ENCODE measurements at regions not wholly inside any gene's neighbourhood (a gene's known extent, or its start where the extent isn't known, plus 50 kb on each side); places are given as distances from the start of the nearest gene placed in this dataset.

DNA sequence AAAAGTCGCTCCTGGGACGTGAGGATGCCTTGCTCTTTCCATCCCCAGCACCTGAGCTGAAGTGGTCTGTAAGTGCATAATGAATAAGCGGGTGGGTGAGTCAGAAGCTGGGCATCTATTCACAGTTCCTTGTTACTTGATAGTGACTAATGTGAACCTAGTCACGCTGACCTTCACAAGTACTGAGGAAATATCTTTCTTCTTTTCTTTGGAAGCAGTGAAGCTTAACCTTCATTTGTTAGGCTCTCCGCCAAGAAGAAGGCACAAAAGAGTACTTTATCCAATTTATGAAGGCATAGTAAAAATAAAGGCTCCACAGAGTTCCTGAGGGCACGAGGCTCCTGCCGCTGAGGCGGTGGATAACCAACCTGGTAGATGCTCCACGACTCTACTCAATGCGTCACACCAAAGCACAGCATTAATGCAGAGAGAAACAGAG is 475.7 kb upstream of the SLIT2 start:
- no peak for DNase-seq

GRCh38 chr4:19774690-19775256 is 476.9 kb upstream of the SLIT2 start:
- no peak for DNase-seq

GRCh38 chr4:19772581-19772980 is 479.1 kb upstream of the SLIT2 start:
- no peak for DNase-seq

DNA sequence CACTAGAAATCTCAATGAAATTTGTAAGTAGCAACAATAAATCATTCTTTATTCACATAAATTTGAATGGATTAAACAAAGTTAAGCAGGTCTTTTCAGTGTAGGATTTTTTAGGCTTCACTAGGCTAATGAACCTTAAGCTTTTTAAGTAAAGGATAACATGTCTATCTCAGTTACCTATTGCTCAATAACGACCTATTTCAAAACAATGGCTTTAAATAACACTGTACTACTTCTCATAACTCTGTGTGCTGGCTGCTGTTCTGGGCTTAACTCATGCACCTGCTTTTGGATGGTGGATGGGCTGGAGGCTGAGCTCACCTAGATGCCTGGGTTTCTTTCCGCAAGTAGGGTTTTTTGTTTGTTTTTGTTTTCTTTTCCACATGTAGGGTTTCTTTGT is 495.0 kb upstream of the SLIT2 start:
- DNase-seq = no peak

- no peak for DNase-seq
Observed at GRCh38 chr4:19752599-19752998, 499.1 kb upstream of the SLIT2 start.

GRCh38 chr4:19748519-19749479 is 502.9 kb upstream of the SLIT2 start:
- no peak for DNase-seq

- DNase-seq = no peak
Observed at GRCh38 chr4:19746377-19746776, 505.3 kb upstream of the SLIT2 start.

- no peak for DNase-seq
Observed at GRCh38 chr4:19743115-19743638, 508.5 kb upstream of the SLIT2 start.

DNA sequence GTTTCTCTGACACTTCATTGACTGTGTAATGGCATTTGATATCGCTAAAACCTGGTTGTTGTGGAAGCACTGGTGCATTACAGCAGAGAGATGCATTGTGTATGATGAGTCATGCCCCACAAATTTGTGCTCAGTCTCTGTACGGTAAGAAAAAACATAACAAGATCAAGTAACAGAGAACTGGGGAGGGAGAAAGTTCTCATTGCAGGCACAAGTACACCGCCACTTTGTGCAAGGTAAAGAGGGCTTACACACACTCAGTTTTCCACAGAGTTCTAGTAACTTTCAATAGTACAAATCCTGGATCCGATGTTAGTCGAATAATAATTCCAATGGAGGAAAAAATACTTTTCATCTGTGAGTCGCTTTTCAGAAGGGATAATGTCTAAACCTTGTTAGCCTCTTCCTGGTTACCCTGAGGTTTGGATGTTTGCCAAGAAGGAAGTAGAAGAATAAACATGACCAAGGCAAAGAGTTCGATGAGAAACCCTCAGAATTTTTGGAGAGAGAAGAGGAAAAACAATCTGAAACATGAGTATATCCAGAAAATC is 512.5 kb upstream of the SLIT2 start:
- no peak for DNase-seq

DNA sequence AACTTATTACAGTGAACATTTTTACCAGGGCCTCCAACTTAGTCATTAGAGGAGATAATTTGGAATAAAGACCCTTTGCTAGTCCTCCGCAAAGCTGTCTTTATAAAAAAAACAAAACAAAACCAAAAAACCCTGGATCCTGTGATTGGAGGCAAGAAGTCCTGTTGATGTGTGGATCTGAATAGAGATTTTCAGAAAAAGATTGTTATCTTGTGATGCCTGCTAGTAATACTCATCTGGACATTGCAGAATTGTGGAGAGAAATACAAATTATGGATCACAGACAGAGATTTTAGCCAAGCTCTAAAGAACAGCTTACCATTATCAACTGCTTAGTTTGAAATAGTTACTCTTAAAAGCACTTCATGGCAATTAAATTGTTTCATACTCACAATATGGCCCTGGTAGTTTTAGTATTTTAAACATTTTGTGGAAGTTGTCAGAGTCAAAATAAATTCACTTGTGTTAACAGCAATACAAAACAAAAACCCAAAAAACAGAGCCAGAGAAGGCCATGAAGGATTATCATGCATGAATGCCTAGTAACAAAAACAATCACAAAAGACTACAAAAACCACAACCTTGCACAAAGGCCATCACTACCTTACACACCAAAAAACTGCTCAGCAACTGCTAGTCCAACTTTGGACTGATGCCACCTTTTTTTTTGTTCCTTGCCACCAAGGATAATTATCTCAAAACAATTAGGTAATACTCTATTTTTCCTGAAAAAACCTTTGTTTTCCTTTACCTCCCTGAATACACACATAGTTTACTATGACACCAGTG is 514.5 kb upstream of the SLIT2 start:
- no peak for DNase-seq

- DNase-seq = no peak
Observed at GRCh38 chr4:19735012-19735411, 516.7 kb upstream of the SLIT2 start.

DNA sequence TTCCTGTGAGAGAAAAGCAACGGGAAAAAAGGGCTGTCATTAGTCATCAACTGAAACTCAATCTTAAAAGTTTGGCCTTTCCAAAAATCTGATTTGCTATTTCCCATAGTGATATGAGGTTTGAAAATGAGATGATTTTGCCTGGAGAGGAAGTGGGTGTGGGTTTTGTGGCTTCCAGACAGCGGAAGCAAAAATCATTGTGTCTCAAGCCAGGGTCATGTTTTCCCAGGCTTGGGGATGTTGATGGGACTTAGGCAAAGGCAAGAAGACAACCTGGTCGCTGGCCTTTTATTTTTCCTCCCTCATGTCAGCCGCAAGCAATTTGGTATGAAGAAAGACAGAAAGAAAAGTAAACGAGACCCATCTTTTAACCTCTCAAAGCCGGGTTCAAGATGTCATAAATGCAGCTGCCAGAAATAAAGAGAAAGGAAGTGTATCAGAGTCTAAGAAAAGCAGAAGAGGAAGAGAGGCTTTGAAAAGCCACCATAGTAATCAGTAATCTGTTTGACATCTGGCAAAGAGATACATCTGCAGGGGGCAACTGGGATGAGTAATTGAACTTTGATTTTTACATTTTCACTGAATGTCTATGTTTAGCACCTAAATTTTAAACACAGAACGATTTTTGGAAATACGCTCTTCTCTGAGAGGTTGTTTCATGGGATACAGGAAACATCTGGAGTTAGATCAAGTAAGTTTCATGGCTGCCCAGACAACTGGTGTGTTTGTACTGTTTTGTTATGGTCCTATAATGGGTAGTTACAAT is 521.6 kb upstream of the SLIT2 start:
- DNase-seq = no peak

DNA sequence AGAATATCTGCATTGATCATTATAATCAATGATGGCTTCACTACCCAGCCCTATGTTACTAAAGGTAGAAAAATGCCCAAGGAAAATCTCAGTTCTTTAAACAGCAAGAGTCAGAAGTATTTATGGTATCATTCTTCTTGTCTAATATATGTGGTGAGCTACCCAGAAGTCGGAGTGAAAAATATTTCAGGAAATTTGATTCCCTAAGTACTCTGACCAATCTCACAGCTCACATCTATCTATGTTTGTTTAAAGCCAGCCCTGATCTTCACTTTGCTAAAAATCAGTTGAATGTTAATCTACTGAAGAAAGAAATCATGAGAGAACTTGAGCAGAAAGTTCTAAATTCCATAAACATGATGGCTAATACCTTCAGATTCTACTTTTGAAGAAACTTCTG is 522.9 kb upstream of the SLIT2 start:
- no peak for DNase-seq

GRCh38 chr4:19727141-19727540 is 524.6 kb upstream of the SLIT2 start:
- DNase-seq = no peak

DNA sequence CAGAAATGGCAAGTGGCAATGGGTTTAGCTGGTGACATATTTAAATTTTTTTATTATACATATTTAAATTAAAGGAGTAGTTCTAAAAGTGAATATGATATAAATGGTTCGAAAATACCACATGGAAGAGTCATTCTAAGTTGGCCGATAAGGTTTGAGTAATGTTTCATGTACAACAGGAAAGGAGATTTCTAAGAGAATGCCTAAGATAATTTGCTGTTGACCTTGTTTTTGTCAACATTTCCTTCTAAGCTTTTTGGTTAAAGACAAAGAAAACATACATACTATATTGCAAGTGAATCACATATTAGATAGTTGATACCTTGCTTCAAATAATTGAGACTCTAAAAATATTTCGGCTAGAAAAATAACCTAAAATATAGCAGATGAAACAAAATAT is 526.6 kb upstream of the SLIT2 start:
- DNase-seq = no peak

DNA sequence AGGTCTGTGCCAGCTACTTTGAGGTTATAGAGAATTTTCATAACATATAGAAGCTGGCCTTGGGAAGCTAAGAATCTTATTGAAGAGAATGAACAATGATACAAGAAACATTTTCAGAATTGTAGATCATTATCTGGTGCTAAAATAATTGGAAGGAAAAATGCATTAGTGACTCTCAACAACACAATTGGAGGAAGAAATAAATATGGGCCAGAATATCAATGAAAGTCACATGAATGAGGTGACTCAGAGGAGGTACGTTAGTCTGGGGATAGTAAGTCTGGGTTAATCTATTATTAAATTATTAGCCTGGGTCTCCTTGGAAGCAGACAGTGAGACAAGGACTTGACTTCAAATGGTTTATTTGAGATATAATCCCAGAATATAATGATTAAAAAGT is 529.3 kb upstream of the SLIT2 start:
- no peak for DNase-seq

- no peak for DNase-seq
Observed at GRCh38 chr4:19721587-19721986, 530.1 kb upstream of the SLIT2 start.

DNA sequence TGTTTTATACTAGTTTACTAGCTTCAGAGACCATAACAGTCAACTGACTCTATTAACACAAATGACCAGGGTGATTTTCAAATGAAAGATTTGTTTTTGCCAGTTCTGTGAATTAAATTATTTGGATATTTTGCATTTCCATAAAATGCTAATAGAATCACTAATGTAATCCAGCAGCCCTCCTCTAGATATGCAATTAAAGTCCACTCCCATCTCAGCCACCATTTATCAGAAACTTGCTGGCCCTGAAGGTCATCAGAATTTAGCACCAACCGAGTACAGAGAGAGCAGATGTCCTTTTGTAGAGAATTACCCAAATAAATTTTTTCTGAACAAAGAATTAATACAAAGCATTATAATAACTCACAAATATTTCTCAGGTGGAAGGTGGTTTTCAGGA is 531.1 kb upstream of the SLIT2 start:
- no peak for DNase-seq

GRCh38 chr4:19720190-19720589 is 531.5 kb upstream of the SLIT2 start:
- DNase-seq = no peak

DNA sequence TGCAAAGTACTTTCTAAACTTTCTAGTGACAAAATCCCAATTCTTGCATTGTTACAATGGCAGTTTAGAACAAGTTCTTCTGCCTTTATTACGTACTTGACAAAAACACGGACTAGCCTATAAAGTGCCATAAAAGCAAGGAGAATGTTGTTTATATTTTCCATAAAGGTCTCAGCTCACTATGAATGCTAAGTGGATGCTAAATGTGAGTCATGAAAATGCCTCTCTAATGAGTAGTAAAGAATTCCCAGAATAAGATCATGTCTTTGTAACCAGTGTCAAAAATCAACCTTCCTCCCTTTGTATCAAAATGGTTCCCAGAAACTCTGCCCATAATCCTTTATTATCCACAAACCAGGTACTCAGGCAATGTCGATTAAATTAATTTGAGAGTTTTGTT is 539.8 kb upstream of the SLIT2 start:
- DNase-seq = no peak

DNA sequence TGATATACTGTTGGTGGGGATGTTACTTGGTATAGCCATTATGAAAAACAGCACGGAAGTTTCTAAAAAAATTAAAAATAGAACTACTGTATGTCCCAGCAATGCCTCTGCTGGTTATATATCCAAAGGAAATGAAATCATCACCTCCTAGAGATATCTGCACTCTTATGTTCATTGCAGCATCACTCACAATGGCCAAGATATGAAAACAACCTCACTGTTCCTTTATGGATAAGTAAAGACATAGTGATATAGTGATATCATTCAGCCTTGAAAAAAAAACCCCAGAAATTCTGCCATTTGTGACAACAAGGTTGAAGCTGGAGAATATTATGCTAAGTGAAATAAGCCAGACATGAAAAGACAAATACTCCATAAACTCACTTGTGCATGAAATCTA is 543.8 kb upstream of the SLIT2 start:
- DNase-seq = no peak

DNA sequence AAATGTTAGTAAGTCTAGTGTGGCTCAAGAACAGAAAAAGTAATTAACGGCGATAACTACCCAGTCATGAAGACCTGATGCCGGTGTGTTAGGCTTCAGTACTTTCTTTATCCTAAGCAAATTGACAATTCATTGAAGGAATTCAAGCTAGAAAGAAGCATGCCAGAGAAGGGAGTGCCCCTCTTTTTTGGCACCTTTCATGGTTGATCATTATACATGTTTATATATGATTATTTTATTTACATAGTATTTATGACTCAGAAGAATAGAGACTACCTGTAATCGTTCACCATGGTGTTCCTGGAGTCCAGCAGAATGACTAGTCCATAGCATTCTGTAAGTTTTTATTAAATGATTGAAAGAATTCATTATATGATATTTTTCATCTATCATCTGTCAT is 548.3 kb upstream of the SLIT2 start:
- no peak for DNase-seq
